ENCODE measurements at regions not wholly inside any gene's neighbourhood (a gene's known extent, or its start where the extent isn't known, plus 50 kb on each side); places are given as distances from the start of the nearest gene placed in this dataset.

GRCh38 chr18:4817665-4818064, 362.6 kb upstream of the DLGAP1 start:
- Histone ChIP-seq H3K4me2 (no peak overlapping the region), H3K9ac (no peak overlapping the region), H3K4me1 (ENCODE audit: low read depth, poor library complexity, severe bottlenecking) (no peaks in the 10 kb centered on the region), H3K27ac (no peak overlapping the region), H4K20me1 (ENCODE audit: insufficient read depth) (no peaks in the 10 kb centered on the region), H2AFZ (ENCODE audit: low read depth) (no peak overlapping the region), H3K4me3 (IDR thresholded peaks at IDR 0.05; ENCODE audit: insufficient read depth, low read depth, low read length) (no peak overlapping the region), H3K36me3 (ENCODE audit: insufficient read depth) (no peaks in the 10 kb centered on the region), H3K27me3 (ENCODE audit: insufficient read depth, low read depth) (no peaks in the 10 kb centered on the region), H3K79me2 (ENCODE audit: insufficient read depth, low read depth) (no peaks in the 10 kb centered on the region)
- TF ChIP-seq CTCF (conservative IDR thresholded peaks at IDR 0.05; ENCODE audit: low read depth, low read length) = no peak

GRCh38 chr18:4813708-4814107, 358.6 kb upstream of the DLGAP1 start:
- H4K20me1 ChIP-seq (ENCODE audit: insufficient read depth) = no peaks in the 10 kb centered on the region
- no peaks in the 10 kb centered on the region for H3K27me3 ChIP-seq (ENCODE audit: insufficient read depth, low read depth)
- no peak overlapping the region for H3K27ac ChIP-seq
- no peaks in the 10 kb centered on the region for H3K36me3 ChIP-seq (ENCODE audit: insufficient read depth)
- no peaks in the 10 kb centered on the region for H3K79me2 ChIP-seq (ENCODE audit: insufficient read depth, low read depth)
- TF ChIP-seq CTCF (conservative IDR thresholded peaks at IDR 0.05; ENCODE audit: low read depth, low read length) = no peak
- H3K4me1 ChIP-seq (ENCODE audit: low read depth, poor library complexity, severe bottlenecking) = no peaks in the 10 kb centered on the region
- no peak overlapping the region for H3K4me2 ChIP-seq
- H3K9ac ChIP-seq = no peak overlapping the region
- no peak overlapping the region for H3K4me3 ChIP-seq (IDR thresholded peaks at IDR 0.05; ENCODE audit: insufficient read depth, low read depth, low read length)
- no peak overlapping the region for H2AFZ ChIP-seq (ENCODE audit: low read depth)

- TF ChIP-seq CTCF (conservative IDR thresholded peaks at IDR 0.05; ENCODE audit: low read depth, low read length) = no peak
- Histone ChIP-seq H3K27ac (no peak overlapping the region), H3K9ac (no peak overlapping the region), H3K4me1 (ENCODE audit: low read depth, poor library complexity, severe bottlenecking) (no peaks in the 10 kb centered on the region), H2AFZ (ENCODE audit: low read depth) (no peak overlapping the region), H3K4me2 (no peak overlapping the region), H3K4me3 (IDR thresholded peaks at IDR 0.05; ENCODE audit: insufficient read depth, low read depth, low read length) (no peak overlapping the region), H3K27me3 (ENCODE audit: insufficient read depth, low read depth) (no peaks in the 10 kb centered on the region), H3K36me3 (ENCODE audit: insufficient read depth) (no peaks in the 10 kb centered on the region), H3K79me2 (ENCODE audit: insufficient read depth, low read depth) (no peaks in the 10 kb centered on the region), H4K20me1 (ENCODE audit: insufficient read depth) (no peaks in the 10 kb centered on the region)
Observed at GRCh38 chr18:4808891-4809290, 353.8 kb upstream of the DLGAP1 start.

GRCh38 chr18:4807604-4808293, 352.6 kb upstream of the DLGAP1 start:
- Histone ChIP-seq H2AFZ (ENCODE audit: low read depth) (no peak overlapping the region), H3K4me3 (IDR thresholded peaks at IDR 0.05; ENCODE audit: insufficient read depth, low read depth, low read length) (no peak overlapping the region), H3K9ac (no peak overlapping the region), H4K20me1 (ENCODE audit: insufficient read depth) (no peaks in the 10 kb centered on the region), H3K27me3 (ENCODE audit: insufficient read depth, low read depth) (no peaks in the 10 kb centered on the region), H3K79me2 (ENCODE audit: insufficient read depth, low read depth) (no peaks in the 10 kb centered on the region), H3K4me1 (ENCODE audit: low read depth, poor library complexity, severe bottlenecking) (no peaks in the 10 kb centered on the region), H3K36me3 (ENCODE audit: insufficient read depth) (no peaks in the 10 kb centered on the region), H3K27ac (no peak overlapping the region), H3K4me2 (no peak overlapping the region)
- TF ChIP-seq CTCF (conservative IDR thresholded peaks at IDR 0.05; ENCODE audit: low read depth, low read length) = no peak

Data from KMS-11 (cell line).